A673 (cell line): ENCODE measurements at regions not wholly inside any gene's neighbourhood (a gene's known extent, or its start where the extent isn't known, plus 50 kb on each side); places are given as distances from the start of the nearest gene placed in this dataset.

Experiments
- BruUV-seq: library from RNA; stranded (reverse); fragments of 400-500 nt; replicated peaks from 2 replicates; lab custom pipeline; 2021; lab: Mats Ljungman, UMichigan
- CTCF ChIA-PET: fragments of 300-600 bp; sonication (Branson Sonifier 250); formaldehyde crosslinking; loops from one replicate; lab custom pipeline; 2022; ENCODE audit warnings: antibody characterized with exemption; lab: Charles Lee
- POLR2A ChIA-PET: fragments of 300-600 bp; sonication (Branson Sonifier 250); formaldehyde crosslinking; loops from one replicate; lab custom pipeline; 2022; ENCODE audit warnings: antibody characterized with exemption; ENCODE audit not compliant: low non-redundant PET; lab: Charles Lee
- DNase-seq: peaks from one replicate; pipeline ENCODE4 v3.0.0-alpha.2; 2015; ENCODE audit warnings: low spot score
- H3K27ac ChIP-seq: fragments of 200-600 bp; sonication (generic); 2 replicates; pipeline ENCODE4 v1.5.1; 2016; ENCODE audit warnings: mixed run types, low read depth, mild to moderate bottlenecking, mixed read lengths, antibody characterized with exemption, low read length; ENCODE audit not compliant: poor library complexity, severe bottlenecking
- H3K27me3 ChIP-seq: fragments of 200-600 bp; sonication (generic); replicated peaks from 2 replicates; pipeline ENCODE4 v1.6.1; 2017; ENCODE audit warnings: mixed run types, low read depth, mild to moderate bottlenecking, mixed read lengths, antibody characterized with exemption, low read length; ENCODE audit not compliant: insufficient read depth, poor library complexity
- H3K36me3 ChIP-seq: fragments of 200-600 bp; sonication (generic); 2 replicates; pipeline ENCODE4 v1.6.1; 2016; ENCODE audit warnings: mixed run types, mild to moderate bottlenecking, mixed read lengths, antibody characterized with exemption, low read length; ENCODE audit not compliant: insufficient read depth, poor library complexity, severe bottlenecking
- H3K4me1 ChIP-seq: fragments of 200-600 bp; sonication (generic); 2 replicates; pipeline ENCODE4 v1.6.1; 2017; ENCODE audit warnings: mixed run types, mild to moderate bottlenecking, mixed read lengths, antibody characterized with exemption, low read length; ENCODE audit not compliant: insufficient read depth, poor library complexity, severe bottlenecking
- H3K4me3 ChIP-seq: fragments of 200-600 bp; sonication (generic); 2 replicates; pipeline ENCODE4 v1.5.1; 2016; ENCODE audit warnings: low read depth, mixed run types, mild to moderate bottlenecking, mixed read lengths, low read length; ENCODE audit not compliant: poor library complexity, severe bottlenecking
- H3K9me3 ChIP-seq: fragments of 200-600 bp; sonication (generic); 2 replicates; pipeline ENCODE4 v1.6.1; 2016; ENCODE audit warnings: mixed run types, low read depth, mild to moderate bottlenecking, mixed read lengths, antibody characterized with exemption, low read length; ENCODE audit not compliant: poor library complexity, severe bottlenecking
- EZH2 ChIP-seq: fragments of 200-600 bp; sonication (generic); IDR thresholded peaks from 2 replicates; pipeline ENCODE4 v1.6.1; 2017; ENCODE audit warnings: borderline replicate concordance, low read depth, mild to moderate bottlenecking, mixed read lengths, antibody characterized with exemption, low read length; ENCODE audit not compliant: poor library complexity, severe bottlenecking
- intact Hi-C: fragments of 100-400 bp; cut with micrococcal nuclease; formaldehyde crosslinking; loops from one replicate; pipeline ENCODE4 v1.10.0; 2022; ENCODE audit not compliant: unreplicated experiment
- TF ChIP-seq, protein P1 (sequence below): fragments of 300-800, 200-600 bp; sonication (generic); conservative IDR thresholded peaks from 2 replicates; pipeline ENCODE4 v1.5.1; 2017; ENCODE audit warnings: low read depth, mild to moderate bottlenecking, antibody characterized with exemption, low read length, moderate library complexity, mixed read lengths

DNA sequence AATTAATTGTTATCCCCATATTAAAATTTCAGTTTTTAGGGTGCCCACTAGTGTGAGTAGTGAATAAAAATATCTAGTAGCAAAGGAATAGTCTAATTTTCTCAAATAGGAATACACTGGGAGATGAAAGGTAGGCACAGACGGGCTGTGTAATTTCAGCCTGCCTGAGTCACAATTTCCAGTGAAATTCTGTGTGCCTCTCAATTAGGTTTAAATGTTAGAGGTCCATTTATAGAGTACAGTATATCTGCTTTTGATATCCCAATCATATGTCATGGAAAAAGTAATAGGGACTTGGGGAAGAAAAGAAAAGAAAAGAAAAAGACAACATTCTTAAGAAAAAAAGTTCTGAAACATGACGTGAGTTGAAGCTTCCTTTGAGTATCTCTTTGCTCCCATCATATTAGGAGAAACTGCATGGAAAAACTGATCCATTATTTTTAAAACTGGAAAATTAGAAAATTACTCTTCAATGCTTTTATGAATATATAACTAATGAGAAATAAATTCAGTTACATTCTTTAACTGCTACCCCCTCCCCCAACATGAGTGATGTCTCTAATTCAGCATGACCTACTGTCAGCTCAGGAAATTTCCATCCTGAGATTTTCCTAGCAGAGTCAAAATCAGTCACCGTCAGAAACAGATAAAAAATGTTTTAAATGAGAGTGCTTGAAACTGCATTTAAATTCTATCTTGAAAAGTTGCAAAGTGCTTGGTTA lies 473.8 kb upstream of the HSF2 start:
- Histone ChIP-seq H3K9me3 (no peaks in the 10 kb centered on the region), H3K4me3 (no peak overlapping the region), H3K27ac (no peak overlapping the region), H3K27me3 (no peaks in the 10 kb centered on the region), H3K4me1 (no peaks in the 10 kb centered on the region), H3K36me3 (no peaks in the 10 kb centered on the region)
- TF ChIP-seq, protein P1, sequence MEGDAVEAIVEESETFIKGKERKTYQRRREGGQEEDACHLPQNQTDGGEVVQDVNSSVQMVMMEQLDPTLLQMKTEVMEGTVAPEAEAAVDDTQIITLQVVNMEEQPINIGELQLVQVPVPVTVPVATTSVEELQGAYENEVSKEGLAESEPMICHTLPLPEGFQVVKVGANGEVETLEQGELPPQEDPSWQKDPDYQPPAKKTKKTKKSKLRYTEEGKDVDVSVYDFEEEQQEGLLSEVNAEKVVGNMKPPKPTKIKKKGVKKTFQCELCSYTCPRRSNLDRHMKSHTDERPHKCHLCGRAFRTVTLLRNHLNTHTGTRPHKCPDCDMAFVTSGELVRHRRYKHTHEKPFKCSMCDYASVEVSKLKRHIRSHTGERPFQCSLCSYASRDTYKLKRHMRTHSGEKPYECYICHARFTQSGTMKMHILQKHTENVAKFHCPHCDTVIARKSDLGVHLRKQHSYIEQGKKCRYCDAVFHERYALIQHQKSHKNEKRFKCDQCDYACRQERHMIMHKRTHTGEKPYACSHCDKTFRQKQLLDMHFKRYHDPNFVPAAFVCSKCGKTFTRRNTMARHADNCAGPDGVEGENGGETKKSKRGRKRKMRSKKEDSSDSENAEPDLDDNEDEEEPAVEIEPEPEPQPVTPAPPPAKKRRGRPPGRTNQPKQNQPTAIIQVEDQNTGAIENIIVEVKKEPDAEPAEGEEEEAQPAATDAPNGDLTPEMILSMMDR = no peak
- no peak for TF ChIP-seq EZH2
- POLR2A ChIA-PET = no interaction called here
- BruUV-seq = no TSS peak
- DNase-seq = peak; percentile 8
- CTCF ChIA-PET = no interaction called here
- intact Hi-C loops = no loop called here

- ChIA-PET POLR2A (no interaction called here), CTCF (no interaction called here)
- no peaks in the 10 kb centered on the region for H3K27me3 ChIP-seq
- no peak overlapping the region for H3K4me3 ChIP-seq
- TF ChIP-seq, protein P1 = no peak
- no peak for TF ChIP-seq EZH2
- no peaks in the 10 kb centered on the region for H3K36me3 ChIP-seq
- H3K27ac ChIP-seq = no peak overlapping the region
- no TSS peak for BruUV-seq
- no peak for DNase-seq
- H3K9me3 ChIP-seq = no peaks in the 10 kb centered on the region
- peaks cover 21% of the 10 kb centered on the region for H3K4me1 ChIP-seq
- intact Hi-C loops = no loop called here
These were observed 470.2 kb upstream of the HSF2 start for GRCh38 chr6:121929301-121929700.

GRCh38 chr6:121932076-121932991 lies 467.1 kb upstream of the HSF2 start:
- ChIA-PET CTCF (interaction anchor here (1.0 kb wide), 1 partner anchor 83 kb away, joined by 3 read pairs; no protein-coding TSS in a partner anchor), POLR2A (no interaction called here)
- DNase-seq = peak; percentile 76
- H3K36me3 ChIP-seq = no peaks in the 10 kb centered on the region
- intact Hi-C loops = no loop called here
- peaks cover 21% of the 10 kb centered on the region for H3K4me1 ChIP-seq
- no TSS peak for BruUV-seq
- no peak for TF ChIP-seq EZH2
- TF ChIP-seq, protein P1 = no peak
- H3K27ac ChIP-seq = peak overlapping the region; percentile 74
- no peaks in the 10 kb centered on the region for H3K27me3 ChIP-seq
- no peaks in the 10 kb centered on the region for H3K9me3 ChIP-seq
- H3K4me3 ChIP-seq = peak overlapping the region; percentile 21
